ENCODE measurements at regions not wholly inside any gene's neighbourhood (a gene's known extent, or its start where the extent isn't known, plus 50 kb on each side); places are given as distances from the start of the nearest gene placed in this dataset.

- H3K27ac Mint-ChIP-seq (ENCODE audit: unreplicated experiment) = no peak overlapping the region
- TF ChIP-seq, protein P1, sequence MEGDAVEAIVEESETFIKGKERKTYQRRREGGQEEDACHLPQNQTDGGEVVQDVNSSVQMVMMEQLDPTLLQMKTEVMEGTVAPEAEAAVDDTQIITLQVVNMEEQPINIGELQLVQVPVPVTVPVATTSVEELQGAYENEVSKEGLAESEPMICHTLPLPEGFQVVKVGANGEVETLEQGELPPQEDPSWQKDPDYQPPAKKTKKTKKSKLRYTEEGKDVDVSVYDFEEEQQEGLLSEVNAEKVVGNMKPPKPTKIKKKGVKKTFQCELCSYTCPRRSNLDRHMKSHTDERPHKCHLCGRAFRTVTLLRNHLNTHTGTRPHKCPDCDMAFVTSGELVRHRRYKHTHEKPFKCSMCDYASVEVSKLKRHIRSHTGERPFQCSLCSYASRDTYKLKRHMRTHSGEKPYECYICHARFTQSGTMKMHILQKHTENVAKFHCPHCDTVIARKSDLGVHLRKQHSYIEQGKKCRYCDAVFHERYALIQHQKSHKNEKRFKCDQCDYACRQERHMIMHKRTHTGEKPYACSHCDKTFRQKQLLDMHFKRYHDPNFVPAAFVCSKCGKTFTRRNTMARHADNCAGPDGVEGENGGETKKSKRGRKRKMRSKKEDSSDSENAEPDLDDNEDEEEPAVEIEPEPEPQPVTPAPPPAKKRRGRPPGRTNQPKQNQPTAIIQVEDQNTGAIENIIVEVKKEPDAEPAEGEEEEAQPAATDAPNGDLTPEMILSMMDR (IDR thresholded peaks at IDR 0.05; ENCODE audit: unreplicated experiment) = no peak
- peaks cover 2% of the 10 kb centered on the region for H3K27me3 Mint-ChIP-seq (ENCODE audit: unreplicated experiment)
- no peaks in the 10 kb centered on the region for H3K9me3 Mint-ChIP-seq (ENCODE audit: unreplicated experiment)
- H3K36me3 Mint-ChIP-seq (ENCODE audit: low read depth, unreplicated experiment) = no peaks in the 10 kb centered on the region
- no peak overlapping the region for H3K4me3 Mint-ChIP-seq (ENCODE audit: unreplicated experiment)
- peaks cover 12% of the 10 kb centered on the region for H3K4me1 Mint-ChIP-seq (ENCODE audit: unreplicated experiment)
- peak; percentile 6 for DNase-seq (ENCODE audit: low spot score)
These were observed 499.9 kb downstream of the TBL1XR1 start for GRCh38 chr3:176697284-176697889.

DNA sequence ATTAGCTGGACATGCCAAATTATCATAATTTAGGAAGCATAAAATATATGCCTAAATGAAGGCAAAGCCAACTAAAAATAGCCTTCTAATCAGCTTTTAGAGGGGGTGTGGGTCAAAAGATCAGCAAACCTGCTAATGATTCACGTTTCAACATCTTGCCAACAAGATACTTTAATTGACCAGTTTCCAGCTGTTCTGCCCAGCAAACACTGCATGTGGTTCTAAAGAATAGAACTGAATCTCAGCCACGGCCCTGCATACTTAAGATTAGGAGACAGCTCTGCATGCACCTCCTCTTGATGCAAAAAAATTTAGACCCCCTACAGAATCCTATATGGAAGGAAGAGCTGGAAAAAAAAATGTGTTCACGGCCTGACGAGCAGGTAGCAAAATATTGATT lies 500.5 kb downstream of the TBL1XR1 start:
- Mint-ChIP-seq H3K4me1 (ENCODE audit: unreplicated experiment) (peaks cover 12% of the 10 kb centered on the region), H3K9me3 (ENCODE audit: unreplicated experiment) (no peaks in the 10 kb centered on the region), H3K4me3 (ENCODE audit: unreplicated experiment) (no peak overlapping the region), H3K27me3 (ENCODE audit: unreplicated experiment) (peaks cover 2% of the 10 kb centered on the region), H3K27ac (ENCODE audit: unreplicated experiment) (no peak overlapping the region), H3K36me3 (ENCODE audit: low read depth, unreplicated experiment) (no peaks in the 10 kb centered on the region)
- no peak for DNase-seq (ENCODE audit: low spot score)
- TF ChIP-seq, protein P1 (IDR thresholded peaks at IDR 0.05; ENCODE audit: unreplicated experiment) = no peak

DNA sequence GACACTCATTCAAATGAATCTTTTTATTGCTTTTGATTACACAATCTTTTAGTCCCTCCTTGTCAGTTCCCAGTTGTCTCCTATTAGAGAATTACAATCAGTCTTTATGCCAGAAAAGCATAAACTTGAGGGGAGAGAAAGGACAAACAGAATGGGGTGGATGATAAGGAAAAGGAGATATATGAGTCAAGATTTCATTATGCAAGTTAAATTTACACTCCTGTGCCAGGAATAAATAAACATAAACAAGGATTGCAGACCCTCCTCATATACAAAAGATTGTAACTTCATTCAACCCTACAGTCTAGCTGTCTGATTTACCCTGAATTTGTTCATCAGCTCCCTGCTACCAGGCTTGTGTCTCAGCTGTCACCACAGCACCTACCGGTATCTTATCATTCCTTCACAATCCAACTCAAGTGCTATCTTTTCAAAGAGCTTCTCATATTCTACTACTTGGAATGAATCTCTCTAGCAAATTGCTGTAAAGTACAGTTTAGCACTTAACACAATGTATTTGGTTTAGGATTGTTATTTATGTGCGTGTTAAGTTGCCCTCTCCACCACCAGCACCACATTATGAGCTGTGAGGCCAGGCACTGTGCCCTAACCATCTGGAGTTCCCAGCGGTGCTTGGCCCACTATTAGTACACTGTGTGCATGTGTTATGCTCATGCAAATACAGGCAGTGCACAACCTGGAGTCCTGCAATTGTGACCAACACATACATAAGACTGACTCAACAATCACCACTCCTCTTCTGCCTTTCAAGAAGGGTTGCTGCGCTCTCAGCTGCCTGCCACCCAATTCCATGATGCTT lies 504.1 kb downstream of the TBL1XR1 start:
- Mint-ChIP-seq H3K36me3 (ENCODE audit: low read depth, unreplicated experiment) (no peaks in the 10 kb centered on the region), H3K27me3 (ENCODE audit: unreplicated experiment) (peaks cover 2% of the 10 kb centered on the region), H3K4me3 (ENCODE audit: unreplicated experiment) (no peak overlapping the region), H3K4me1 (ENCODE audit: unreplicated experiment) (peaks cover 12% of the 10 kb centered on the region), H3K27ac (ENCODE audit: unreplicated experiment) (no peak overlapping the region), H3K9me3 (ENCODE audit: unreplicated experiment) (no peaks in the 10 kb centered on the region)
- TF ChIP-seq, protein P1 (IDR thresholded peaks at IDR 0.05; ENCODE audit: unreplicated experiment) = no peak
- DNase-seq (ENCODE audit: low spot score) = no peak

GRCh38 chr3:176692199-176692965 lies 504.9 kb downstream of the TBL1XR1 start:
- no peaks in the 10 kb centered on the region for H3K9me3 Mint-ChIP-seq (ENCODE audit: unreplicated experiment)
- TF ChIP-seq, protein P1 (IDR thresholded peaks at IDR 0.05; ENCODE audit: unreplicated experiment) = no peak
- H3K4me1 Mint-ChIP-seq (ENCODE audit: unreplicated experiment) = peaks cover 9% of the 10 kb centered on the region
- no peaks in the 10 kb centered on the region for H3K36me3 Mint-ChIP-seq (ENCODE audit: low read depth, unreplicated experiment)
- peaks cover 2% of the 10 kb centered on the region for H3K27me3 Mint-ChIP-seq (ENCODE audit: unreplicated experiment)
- DNase-seq (ENCODE audit: low spot score) = no peak
- H3K27ac Mint-ChIP-seq (ENCODE audit: unreplicated experiment) = no peak overlapping the region
- no peak overlapping the region for H3K4me3 Mint-ChIP-seq (ENCODE audit: unreplicated experiment)

Measured in endothelial cell (in vitro differentiated cells).